HT-29 (cell line): ENCODE measurements at regions not wholly inside any gene's neighbourhood (a gene's known extent, or its start where the extent isn't known, plus 50 kb on each side); places are given as distances from the start of the nearest gene placed in this dataset.

Source experiments
- DNase-seq: peaks from one replicate; pipeline ENCODE4 v3.0.0-alpha.2; 2015; ENCODE audit warnings: low spot score

GRCh38 chr6:56347526-56347925, 100.1 kb upstream of the COL21A1 start:
- no peak for DNase-seq

- no peak for DNase-seq
These were observed 99.6 kb upstream of the COL21A1 start for GRCh38 chr6:56346958-56347357.

GRCh38 chr6:56345376-56345995, 98.1 kb upstream of the COL21A1 start:
- DNase-seq, result no peak

GRCh38 chr6:56343295-56343694, 95.9 kb upstream of the COL21A1 start:
- DNase-seq, result no peak

GRCh38 chr6:56339524-56339923, 92.1 kb upstream of the COL21A1 start:
- DNase-seq, result no peak

- no peak for DNase-seq
These were observed 88.3 kb upstream of the COL21A1 start for GRCh38 chr6:56335726-56336125.

- DNase-seq, result no peak
These were observed 87.6 kb upstream of the COL21A1 start for GRCh38 chr6:56334937-56335336.

- no peak for DNase-seq
These were observed 82.1 kb upstream of the COL21A1 start for GRCh38 chr6:56329271-56330050.

- DNase-seq, result no peak
These were observed 81.3 kb upstream of the COL21A1 start for GRCh38 chr6:56328728-56329090.

GRCh38 chr6:56327946-56328727, 80.8 kb upstream of the COL21A1 start:
- DNase-seq, result no peak

- DNase-seq, result no peak
These were observed 77.0 kb upstream of the COL21A1 start for GRCh38 chr6:56324396-56324795.

GRCh38 chr6:56318851-56319250, 71.5 kb upstream of the COL21A1 start:
- DNase-seq, result no peak

- DNase-seq, result peak; percentile 79
These were observed 67.5 kb upstream of the COL21A1 start for GRCh38 chr6:56314683-56315523.

- no peak for DNase-seq
These were observed 64.4 kb upstream of the COL21A1 start for GRCh38 chr6:56311533-56312448.

GRCh38 chr6:56311061-56311460, 63.7 kb upstream of the COL21A1 start:
- no peak for DNase-seq

- DNase-seq, result no peak
These were observed 62.9 kb upstream of the COL21A1 start for GRCh38 chr6:56310241-56310640.

- no peak for DNase-seq
These were observed 52.5 kb upstream of the COL21A1 start for GRCh38 chr6:56299916-56300315.

GRCh38 chr6:56297022-56297989, 49.9 kb upstream of the COL21A1 start:
- DNase-seq, result peak; percentile 21
